Mucosa of descending colon (tissue), 3 donors: ENCODE measurements at regions not wholly inside any gene's neighbourhood (a gene's known extent, or its start where the extent isn't known, plus 50 kb on each side); places are given as distances from the start of the nearest gene placed in this dataset.

Experiments used
- ATAC-seq: fragments of 200-7000 bp; cut with Tn5 transposase; one replicate; pipeline ENCODE4 v1.9.1; 2020; ENCODE audit warnings: mild to moderate bottlenecking, moderate library complexity
- DNase-seq, 3 donors: peaks; one replicate each; pipeline ENCODE4 v3.0.0-alpha.2; 2020
- H3K36me3 ChIP-seq: fragments of 200-600 bp; one replicate; pipeline ENCODE4 v1.8.0; 2021; ENCODE audit warnings: low read depth, mild to moderate bottlenecking
- H3K4me1 ChIP-seq: fragments of 200-600 bp; one replicate; pipeline ENCODE4 v1.8.0; 2021; ENCODE audit warnings: low read depth, mild to moderate bottlenecking
- H3K4me3 ChIP-seq: fragments of 200-600 bp; one replicate; pipeline ENCODE4 v1.8.0; 2021; ENCODE audit warnings: mild to moderate bottlenecking
- H3K9me3 ChIP-seq: fragments of 200-600 bp; one replicate; pipeline ENCODE4 v1.8.0; 2021; ENCODE audit warnings: mild to moderate bottlenecking
- CTCF ChIP-seq: fragments of 200-600 bp; IDR thresholded peaks from one replicate; pipeline ENCODE4 v1.8.0; 2022; ENCODE audit warnings: antibody characterized with exemption, mild to moderate bottlenecking
- intact Hi-C, 2 donors: fragments of 100-400 bp; cut with DNase I in 1 of 2; cut with micrococcal nuclease in 1 of 2; formaldehyde crosslinking; loops; one replicate each; pipeline versions ENCODE4 v1.11.0 to v1.11.1; 2022; cut with DNase I, micrococcal nuclease
- donor health status: DM: no; HTN: no; CAD: no; lungs with moderate emphysema.
- donor health status: DM: no; HTN: no; CAD: no.
- donor health status: DM: no; HTN: yes; CAD: no.

- no peak for DNase-seq
- no peak for TF ChIP-seq CTCF
- H3K4me1 ChIP-seq, result no peaks in the 10 kb centered on the region
- ATAC-seq, result no peak
- no peaks in the 10 kb centered on the region for H3K9me3 ChIP-seq
- intact Hi-C loops, result no loop called here
- no peak overlapping the region for H3K4me3 ChIP-seq
- no peaks in the 10 kb centered on the region for H3K36me3 ChIP-seq
Observed at GRCh38 chr1:57475366-57475765, 51.5 kb upstream of the DAB1 start.

- DNase-seq (no peak), ATAC-seq (no peak)
- no peaks in the 10 kb centered on the region for H3K4me1 ChIP-seq
- no peaks in the 10 kb centered on the region for H3K36me3 ChIP-seq
- no peaks in the 10 kb centered on the region for H3K9me3 ChIP-seq
- no peak for TF ChIP-seq CTCF
- no peak overlapping the region for H3K4me3 ChIP-seq
- intact Hi-C loops, result no loop called here
Observed at GRCh38 chr1:57474137-57474750, 50.4 kb upstream of the DAB1 start.
